ENCODE measurements at regions not wholly inside any gene's neighbourhood (a gene's known extent, or its start where the extent isn't known, plus 50 kb on each side); places are given as distances from the start of the nearest gene placed in this dataset.

- Mint-ChIP-seq H3K36me3 (ENCODE audit: insufficient read depth, unreplicated experiment) (no peaks in the 10 kb centered on the region), H3K27me3 (ENCODE audit: unreplicated experiment) (peaks cover 8% of the 10 kb centered on the region), H3K4me3 (ENCODE audit: low read depth, unreplicated experiment) (no peak overlapping the region), H3K9me3 (ENCODE audit: low read depth, unreplicated experiment) (no peaks in the 10 kb centered on the region), H3K27ac (ENCODE audit: unreplicated experiment) (no peak overlapping the region), H3K4me1 (ENCODE audit: low read depth, unreplicated experiment) (no peaks in the 10 kb centered on the region)
- no peak for TF ChIP-seq CTCF (IDR thresholded peaks at IDR 0.05; ENCODE audit: unreplicated experiment)
- DNase-seq: no peak
- intact Hi-C loops (cut with micrococcal nuclease; ENCODE audit: unreplicated experiment): no loop called here
- CTCF ChIA-PET: no interaction called here
- BruUV-seq (replicated peaks): no TSS peak
Observed at GRCh38 chr9:91492237-91492636, 68.6 kb upstream of the NFIL3 start.

- CTCF ChIA-PET: no interaction called here
- Mint-ChIP-seq H3K9me3 (ENCODE audit: low read depth, unreplicated experiment) (no peaks in the 10 kb centered on the region), H3K27me3 (ENCODE audit: unreplicated experiment) (peaks cover 8% of the 10 kb centered on the region), H3K36me3 (ENCODE audit: insufficient read depth, unreplicated experiment) (no peaks in the 10 kb centered on the region), H3K4me3 (ENCODE audit: low read depth, unreplicated experiment) (no peak overlapping the region), H3K27ac (ENCODE audit: unreplicated experiment) (no peak overlapping the region), H3K4me1 (ENCODE audit: low read depth, unreplicated experiment) (no peaks in the 10 kb centered on the region)
- no peak for TF ChIP-seq CTCF (IDR thresholded peaks at IDR 0.05; ENCODE audit: unreplicated experiment)
- no TSS peak for BruUV-seq (replicated peaks)
- intact Hi-C loops (cut with micrococcal nuclease; ENCODE audit: unreplicated experiment): no loop called here
- no peak for DNase-seq
Observed at GRCh38 chr9:91491624-91492023, 68.0 kb upstream of the NFIL3 start.

GRCh38 chr9:91489361-91489899, 65.8 kb upstream of the NFIL3 start:
- DNase-seq: no peak
- intact Hi-C loops (cut with micrococcal nuclease; ENCODE audit: unreplicated experiment): no loop called here
- no peak for TF ChIP-seq CTCF (IDR thresholded peaks at IDR 0.05; ENCODE audit: unreplicated experiment)
- no peaks in the 10 kb centered on the region for H3K4me1 Mint-ChIP-seq (ENCODE audit: low read depth, unreplicated experiment)
- CTCF ChIA-PET: no interaction called here
- H3K36me3 Mint-ChIP-seq (ENCODE audit: insufficient read depth, unreplicated experiment): no peaks in the 10 kb centered on the region
- no peak overlapping the region for H3K27ac Mint-ChIP-seq (ENCODE audit: unreplicated experiment)
- no peaks in the 10 kb centered on the region for H3K9me3 Mint-ChIP-seq (ENCODE audit: low read depth, unreplicated experiment)
- H3K4me3 Mint-ChIP-seq (ENCODE audit: low read depth, unreplicated experiment): no peak overlapping the region
- no TSS peak for BruUV-seq (replicated peaks)
- peaks cover 8% of the 10 kb centered on the region for H3K27me3 Mint-ChIP-seq (ENCODE audit: unreplicated experiment)

- no peaks in the 10 kb centered on the region for H3K9me3 Mint-ChIP-seq (ENCODE audit: low read depth, unreplicated experiment)
- no TSS peak for BruUV-seq (replicated peaks)
- no peak overlapping the region for H3K4me3 Mint-ChIP-seq (ENCODE audit: low read depth, unreplicated experiment)
- CTCF ChIA-PET: no interaction called here
- no peaks in the 10 kb centered on the region for H3K36me3 Mint-ChIP-seq (ENCODE audit: insufficient read depth, unreplicated experiment)
- H3K27me3 Mint-ChIP-seq (ENCODE audit: unreplicated experiment): peaks cover 8% of the 10 kb centered on the region
- TF ChIP-seq CTCF (IDR thresholded peaks at IDR 0.05; ENCODE audit: unreplicated experiment): no peak
- intact Hi-C loops (cut with micrococcal nuclease; ENCODE audit: unreplicated experiment): no loop called here
- no peak overlapping the region for H3K27ac Mint-ChIP-seq (ENCODE audit: unreplicated experiment)
- H3K4me1 Mint-ChIP-seq (ENCODE audit: low read depth, unreplicated experiment): no peaks in the 10 kb centered on the region
- no peak for DNase-seq
Observed at GRCh38 chr9:91488341-91488740, 64.7 kb upstream of the NFIL3 start.
